GM18858 (cell line): ENCODE measurements at regions not wholly inside any gene's neighbourhood (a gene's known extent, or its start where the extent isn't known, plus 50 kb on each side); places are given as distances from the start of the nearest gene placed in this dataset.
"Not testable (repeated sequence)": the region's sequence is repeated elsewhere in the genome, so short reads cannot be mapped to it uniquely, and the experiment has no call there.

Experiments
- ATAC-seq: cut with Tn5 transposase; IDR thresholded peaks from one replicate; pipeline ENCODE4 v1.9.1; 2021; ENCODE audit not compliant: unreplicated experiment

DNA sequence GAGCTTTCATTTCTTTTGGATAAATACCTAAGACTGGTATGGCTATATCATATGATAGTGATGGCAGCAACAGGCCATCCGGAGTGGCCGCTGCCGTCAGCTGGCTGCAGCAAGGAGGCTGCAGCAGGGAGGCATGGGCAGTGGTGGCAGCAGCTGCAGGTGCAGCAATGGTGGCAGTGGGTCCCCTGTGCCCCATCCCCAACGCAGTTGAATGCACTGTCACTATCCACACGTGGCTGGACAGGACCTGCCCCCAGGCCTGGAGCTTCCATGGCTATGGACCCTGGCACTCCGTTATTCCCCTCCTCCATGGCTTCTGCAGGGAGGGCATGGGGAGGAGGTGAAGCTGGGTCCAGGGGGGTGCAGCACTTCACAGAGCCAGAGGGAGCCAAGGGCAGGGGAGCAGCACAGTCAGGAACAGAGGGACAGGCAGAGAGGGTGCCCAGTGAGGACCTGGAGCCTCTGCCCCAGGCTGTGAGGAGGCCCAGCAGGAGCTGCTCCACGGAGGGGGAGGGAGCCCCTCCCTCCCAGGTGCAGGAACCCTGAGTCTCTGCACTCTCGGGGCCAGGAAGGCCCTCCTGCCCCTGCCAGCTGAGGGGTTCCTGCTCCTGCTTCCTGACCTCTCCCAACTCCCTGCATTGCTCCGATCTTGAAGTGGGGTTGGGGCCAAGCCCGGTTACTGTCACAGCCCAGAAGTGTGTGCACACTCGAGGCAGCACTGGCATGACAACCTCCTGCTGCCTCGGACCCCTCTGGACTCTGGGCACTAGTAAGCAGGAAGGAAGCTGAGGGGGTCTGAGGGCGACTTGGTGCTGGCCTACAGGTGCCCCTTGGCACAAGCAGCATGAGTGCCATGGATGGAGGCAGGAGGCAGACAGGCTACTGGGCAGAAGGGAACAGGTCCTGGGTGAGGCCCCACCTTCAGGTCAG lies 466.3 kb downstream of the GUCY1A2 start:
- ATAC-seq, result no peak

DNA sequence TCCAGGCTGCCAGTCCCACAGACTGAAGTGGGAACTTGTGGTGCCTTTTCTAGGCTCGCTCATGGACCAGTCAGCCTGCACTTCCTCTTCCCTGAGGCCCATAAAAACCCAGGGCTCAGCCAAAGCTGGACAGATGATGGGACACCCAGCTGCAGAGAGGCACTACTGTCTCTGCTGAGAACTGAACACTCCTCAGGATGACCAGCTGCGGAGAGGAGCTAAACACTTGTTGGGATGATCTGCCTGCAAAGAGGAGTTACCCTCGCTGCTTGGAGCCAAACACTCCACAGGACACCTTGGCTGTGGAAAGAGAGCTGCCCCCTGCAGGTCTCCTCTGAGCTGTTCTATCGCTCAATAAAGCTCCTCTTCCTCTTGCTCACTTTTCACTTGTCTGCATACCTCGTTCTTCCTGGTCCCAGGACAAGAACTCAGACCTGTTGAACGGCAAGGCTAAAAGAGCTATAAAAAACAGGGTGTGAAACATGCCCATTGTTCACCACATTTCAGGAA lies 465.5 kb downstream of the GUCY1A2 start:
- ATAC-seq, result no peak

DNA sequence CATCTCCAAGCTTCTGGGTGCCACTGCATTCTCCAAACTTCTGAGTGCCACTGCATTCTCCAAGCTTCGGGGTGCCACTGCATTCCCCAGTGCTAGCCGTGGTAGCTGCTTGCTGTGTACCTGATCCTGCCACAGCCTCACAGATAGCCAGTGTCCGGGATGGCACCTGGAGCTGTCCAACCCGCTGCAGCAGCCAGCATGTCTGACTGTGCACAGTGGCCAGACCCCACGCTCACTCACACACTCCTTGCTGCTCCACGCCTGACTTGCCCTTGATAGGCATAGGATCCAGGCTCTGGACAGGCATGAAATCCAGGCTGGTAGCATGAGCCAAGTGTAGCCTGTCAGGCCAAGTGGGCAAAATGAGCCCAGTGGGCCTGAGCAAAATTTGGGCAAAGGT lies 465.0 kb downstream of the GUCY1A2 start:
- no peak for ATAC-seq

DNA sequence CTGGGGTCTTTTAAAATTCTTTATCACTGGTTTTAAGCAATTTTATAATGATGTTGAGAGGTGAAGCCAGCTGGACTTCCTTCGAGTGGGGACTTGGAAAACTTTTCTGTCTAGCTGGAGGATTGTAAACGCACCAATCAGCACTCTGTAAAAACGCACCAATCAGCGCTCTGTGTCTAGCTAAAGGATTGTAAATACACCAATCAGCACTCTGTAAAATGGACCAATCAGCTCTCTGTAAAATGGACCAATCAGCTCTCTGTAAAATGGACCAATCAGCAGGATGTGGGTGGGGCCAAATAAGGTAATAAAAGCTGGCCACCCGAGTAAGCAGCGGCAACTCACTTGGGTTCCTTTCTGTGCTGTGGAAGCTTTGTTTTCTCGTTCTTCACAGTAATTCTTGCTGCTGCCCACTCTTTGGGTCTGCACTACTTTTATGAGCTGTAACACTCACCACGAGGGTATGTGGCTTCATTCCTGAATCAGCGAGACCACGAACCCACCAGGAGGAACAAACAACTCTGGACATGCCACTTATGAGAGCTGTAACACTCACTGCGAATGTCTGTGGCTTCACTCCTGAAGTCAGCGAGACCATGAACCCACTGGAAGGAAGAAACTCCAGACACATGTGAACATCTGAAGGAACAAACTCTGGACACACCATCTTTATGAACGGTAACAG lies 462.6 kb downstream of the GUCY1A2 start:
- ATAC-seq, result not testable (repeated sequence)

GRCh38 chr11:106565326-106565725 lies 452.9 kb downstream of the GUCY1A2 start:
- no peak for ATAC-seq

DNA sequence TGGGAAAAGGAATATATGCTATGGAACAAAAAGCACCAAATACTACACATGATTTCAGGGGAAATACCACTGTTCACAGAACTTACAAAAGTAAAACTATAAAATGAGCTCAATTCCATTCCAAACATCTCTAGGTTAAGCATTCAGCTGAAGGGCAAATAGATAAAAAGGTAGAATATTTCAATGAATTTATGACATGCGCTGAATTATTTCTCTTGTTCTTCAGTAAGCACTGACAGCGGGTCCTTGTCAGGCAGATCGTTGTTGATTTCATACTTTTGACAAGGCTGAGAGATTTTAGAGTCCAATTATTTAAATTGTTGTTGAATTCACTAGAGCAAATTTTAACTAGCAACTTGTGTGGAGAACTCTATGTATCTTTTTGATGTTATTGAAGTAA lies 449.6 kb downstream of the GUCY1A2 start:
- no peak for ATAC-seq

- ATAC-seq, result not testable (repeated sequence)
Observed at GRCh38 chr11:106577384-106577783, 440.9 kb downstream of the GUCY1A2 start.

GRCh38 chr11:106581399-106581798 lies 436.9 kb downstream of the GUCY1A2 start:
- no peak for ATAC-seq

DNA sequence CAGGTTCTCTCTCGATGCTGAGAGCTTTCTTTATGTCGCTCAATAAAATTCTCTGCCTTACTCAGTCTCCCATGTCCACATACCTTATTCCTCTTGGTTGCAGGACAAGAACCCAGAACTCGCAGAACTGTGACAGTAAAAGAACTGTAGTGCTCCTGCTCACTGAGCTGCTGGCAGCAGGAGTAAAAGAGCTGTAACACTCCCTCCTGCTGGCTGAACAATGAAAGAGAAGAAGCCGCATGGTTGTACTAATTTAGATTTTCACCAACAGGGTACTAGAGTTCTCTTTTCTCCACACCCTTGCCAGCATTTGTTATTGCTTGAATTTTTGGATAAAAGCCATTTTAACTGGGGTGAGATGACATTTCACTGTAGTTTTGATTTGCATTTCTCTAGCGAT lies 433.2 kb downstream of the GUCY1A2 start:
- ATAC-seq, result no peak

DNA sequence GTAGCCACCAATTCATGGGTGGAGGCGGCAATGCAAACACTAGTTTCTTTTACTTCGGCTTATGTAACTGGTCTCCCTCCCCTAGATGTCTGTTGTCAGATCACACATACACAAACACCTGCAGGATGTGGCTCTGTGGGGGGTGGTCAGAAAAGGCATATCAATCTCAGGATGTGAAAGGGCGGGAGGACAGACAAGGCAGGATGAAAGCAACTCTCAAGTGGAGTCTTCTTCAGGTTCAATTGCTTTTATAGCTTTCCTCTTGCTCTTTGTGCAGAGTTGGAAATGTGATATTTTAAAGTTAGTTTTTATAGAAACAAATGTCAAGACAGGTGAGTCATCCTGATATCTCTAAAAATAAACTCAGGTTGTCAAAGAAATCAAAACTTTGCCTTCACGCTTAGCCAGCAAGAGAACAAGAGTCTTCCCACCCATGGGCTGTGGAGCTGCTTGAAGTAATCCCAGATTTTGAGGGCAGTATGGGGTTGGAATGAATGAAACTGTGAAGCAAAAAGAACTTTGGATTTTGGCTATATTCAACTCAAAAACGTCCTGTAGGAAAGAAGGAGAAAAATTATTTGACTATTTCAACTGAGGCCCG lies 423.4 kb downstream of the GUCY1A2 start:
- no peak for ATAC-seq

GRCh38 chr11:106601684-106602297 lies 416.5 kb downstream of the GUCY1A2 start:
- ATAC-seq, result no peak

GRCh38 chr11:106608677-106609076 lies 409.6 kb downstream of the GUCY1A2 start:
- ATAC-seq, result no peak

GRCh38 chr11:106614262-106614661 lies 404.0 kb downstream of the GUCY1A2 start:
- no peak for ATAC-seq

- ATAC-seq, result no peak
Observed at GRCh38 chr11:106619320-106619990, 398.8 kb downstream of the GUCY1A2 start.

GRCh38 chr11:106621484-106621883 lies 396.8 kb downstream of the GUCY1A2 start:
- no peak for ATAC-seq
